CD4-positive, CD25-positive, alpha-beta regulatory T cell (primary cell): ENCODE measurements at regions not wholly inside any gene's neighbourhood (a gene's known extent, or its start where the extent isn't known, plus 50 kb on each side); places are given as distances from the start of the nearest gene placed in this dataset.
"Not testable (repeated sequence)": the region's sequence is repeated elsewhere in the genome, so short reads cannot be mapped to it uniquely, and the experiment has no call there.

Source experiments
- ATAC-seq, 2 donors: fragments of 150-1000 bp; cut with Tn5 transposase; one replicate each; pipeline ENCODE4 v1.10.0; 2021; ENCODE audit warnings: low read depth in 2 of 2, moderate number of reproducible peaks in 2 of 2, moderate library complexity in 1 of 2
- DNase-seq, 3 donors: peaks; one replicate each; pipeline versions ENCODE4 v3.0.0 to v3.0.0-alpha.2; 2012 to 2022; ENCODE audit warnings: mixed read lengths in 1 of 3
- H3K27ac ChIP-seq: one replicate; pipeline ENCODE4 v1.7.0; 2013; ENCODE audit warnings: mild to moderate bottlenecking, low read length; ENCODE audit not compliant: insufficient read depth, poor library complexity, severe bottlenecking
- H3K27me3 ChIP-seq: one replicate; pipeline ENCODE4 v1.7.0; 2013; ENCODE audit warnings: low read length; ENCODE audit not compliant: control insufficient read depth, insufficient read depth
- H3K36me3 ChIP-seq: one replicate; pipeline ENCODE4 v1.7.0; 2013; ENCODE audit warnings: mild to moderate bottlenecking, low read length, moderate library complexity; ENCODE audit not compliant: control insufficient read depth, insufficient read depth
- H3K4me1 ChIP-seq: 2 replicates; pipeline ENCODE4 v1.7.0; 2013; ENCODE audit warnings: mild to moderate bottlenecking, low read length; ENCODE audit not compliant: insufficient read depth, control insufficient read depth, poor library complexity, severe bottlenecking
- H3K4me3 ChIP-seq: one replicate; pipeline ENCODE4 v1.7.0; 2013; ENCODE audit warnings: low read depth, mild to moderate bottlenecking, low read length, moderate library complexity
- H3K9me3 ChIP-seq, 2 experiments: 1 replicate in 1 of 2; 2 replicates in 1 of 2; pipeline ENCODE4 v1.7.0; 2013; ENCODE audit warnings: low read length in 2 of 2, mild to moderate bottlenecking in 1 of 2, moderate library complexity in 1 of 2; ENCODE audit not compliant: control insufficient read depth in 2 of 2
- H3K27ac Mint-ChIP-seq, 3 donors: one replicate each; pipeline ENCODE4 v1.8.0; 2020 to 2022; ENCODE audit warnings: mild to moderate bottlenecking in 3 of 3, mixed read lengths in 3 of 3, moderate library complexity in 2 of 3
- H3K27me3 Mint-ChIP-seq: one replicate; pipeline ENCODE4 v1.8.0; 2022; ENCODE audit warnings: mild to moderate bottlenecking, mixed read lengths
- H3K36me3 Mint-ChIP-seq: one replicate; pipeline ENCODE4 v1.8.0; 2020; ENCODE audit warnings: mixed read lengths
- H3K4me1 Mint-ChIP-seq, 4 donors: one replicate each; pipeline ENCODE4 v1.8.0; 2020 to 2022; ENCODE audit warnings: mixed read lengths in 4 of 4, mild to moderate bottlenecking in 1 of 4
- H3K4me3 Mint-ChIP-seq, 4 donors: one replicate each; pipeline ENCODE4 v1.8.0; 2020 to 2022; ENCODE audit warnings: mild to moderate bottlenecking in 4 of 4, mixed read lengths in 4 of 4, moderate library complexity in 3 of 4
- H3K9me3 Mint-ChIP-seq, 7 donors: one replicate each; pipeline ENCODE4 v1.8.0; 2020 to 2022; ENCODE audit warnings: mixed read lengths in 7 of 7, mild to moderate bottlenecking in 3 of 7, moderate library complexity in 2 of 7

DNA sequence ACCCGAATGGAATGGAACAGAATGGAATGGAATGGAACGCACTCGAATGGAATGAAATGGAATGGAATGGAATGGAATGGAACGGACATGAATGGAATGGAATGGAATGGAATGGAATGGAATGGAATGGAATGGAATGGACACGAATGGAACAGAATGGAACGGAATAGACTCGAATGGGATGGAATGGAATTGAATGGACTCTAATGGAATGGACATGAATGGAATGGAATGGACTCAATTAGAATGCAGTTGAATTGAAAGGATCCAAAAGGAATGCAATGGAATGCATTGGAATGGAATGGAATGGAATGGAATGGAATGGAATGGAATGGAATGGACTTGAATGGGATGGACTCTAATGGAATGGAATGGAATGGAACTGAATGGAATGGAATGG is 102.2 kb upstream of the FBXO28 start:
- not testable (repeated sequence) for H3K27me3 ChIP-seq, DNase-seq, H3K4me1 Mint-ChIP-seq, H3K27ac Mint-ChIP-seq, H3K9me3 ChIP-seq, H3K27me3 Mint-ChIP-seq, H3K4me1 ChIP-seq, ATAC-seq, H3K4me3 ChIP-seq, H3K36me3 ChIP-seq, H3K4me3 Mint-ChIP-seq, H3K27ac ChIP-seq, H3K9me3 Mint-ChIP-seq
- peaks cover 11% of the 10 kb centered on the region for H3K36me3 Mint-ChIP-seq

GRCh38 chr1:224011153-224011552 is 102.8 kb upstream of the FBXO28 start:
- H3K27me3 ChIP-seq, DNase-seq, H3K27ac Mint-ChIP-seq, H3K9me3 ChIP-seq, H3K27me3 Mint-ChIP-seq, ATAC-seq, H3K4me1 ChIP-seq, H3K36me3 ChIP-seq, H3K27ac ChIP-seq, H3K9me3 Mint-ChIP-seq, H3K4me3 ChIP-seq, H3K4me1 Mint-ChIP-seq: not testable (repeated sequence)
- peaks cover 11% of the 10 kb centered on the region for H3K36me3 Mint-ChIP-seq
- H3K4me3 Mint-ChIP-seq, result peak overlapping the region in 1 of 4 donors; percentile 52

DNA sequence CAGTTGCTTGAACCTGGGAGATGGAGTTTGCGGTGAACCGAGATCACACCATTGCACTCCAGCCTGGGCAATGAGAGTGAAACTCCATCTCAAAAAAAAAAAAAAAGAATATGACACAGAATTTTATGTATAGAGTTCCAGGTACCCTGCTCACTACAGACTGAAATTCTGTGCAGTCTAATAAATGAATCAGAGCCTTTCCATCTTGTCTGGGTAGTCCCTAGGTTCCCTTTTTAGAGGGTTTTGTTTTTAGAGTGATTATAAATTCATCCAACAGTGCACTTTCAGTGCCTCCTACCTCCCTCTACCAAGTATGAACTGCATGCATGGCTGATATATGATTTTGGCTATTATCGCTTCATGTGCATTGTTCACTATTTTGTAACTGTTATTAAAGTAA is 107.9 kb upstream of the FBXO28 start:
- not testable (repeated sequence) for H3K36me3 ChIP-seq, H3K4me3 ChIP-seq, H3K4me1 ChIP-seq, H3K4me3 Mint-ChIP-seq, H3K27ac Mint-ChIP-seq, DNase-seq, ATAC-seq, H3K4me1 Mint-ChIP-seq, H3K27me3 ChIP-seq, H3K9me3 Mint-ChIP-seq, H3K9me3 ChIP-seq, H3K27me3 Mint-ChIP-seq, H3K27ac ChIP-seq
- H3K36me3 Mint-ChIP-seq, result peaks cover 19% of the 10 kb centered on the region

DNA sequence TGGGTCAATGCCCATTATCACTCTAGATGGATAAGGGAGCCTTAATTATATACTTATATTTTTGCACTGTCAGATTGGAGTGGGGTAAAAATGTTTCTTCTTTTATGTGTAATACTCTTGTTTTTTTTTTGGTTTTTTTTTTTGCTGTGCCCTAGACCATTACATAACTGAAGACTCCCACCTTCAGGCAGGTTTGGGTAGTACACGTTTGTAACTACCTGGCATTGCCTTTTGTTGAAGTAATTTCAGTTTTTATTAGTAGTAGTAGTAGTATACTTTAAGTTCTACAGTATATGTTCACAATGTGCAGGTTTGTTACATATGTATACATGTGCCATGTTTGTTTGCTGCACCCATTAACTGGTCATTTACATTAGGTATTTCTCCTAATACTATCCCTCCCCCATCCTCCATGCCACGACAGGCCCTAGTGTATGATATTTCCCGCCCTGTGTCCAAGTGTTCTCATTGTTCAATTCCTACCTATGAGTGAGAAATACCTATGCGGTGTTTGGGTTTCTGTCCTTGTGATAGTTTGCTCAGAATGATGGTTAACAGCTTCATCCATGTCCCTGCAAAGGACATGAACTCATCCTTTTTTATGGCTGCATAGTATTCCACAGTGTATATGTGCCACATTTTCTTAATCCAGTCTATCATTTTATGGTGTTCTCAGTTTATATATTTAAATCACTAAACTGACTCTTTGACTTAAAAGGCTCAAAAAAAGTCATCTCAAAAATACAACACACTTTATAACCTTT is 109.2 kb upstream of the FBXO28 start:
- ATAC-seq, H3K4me1 Mint-ChIP-seq, H3K27ac ChIP-seq, H3K4me3 Mint-ChIP-seq, H3K36me3 ChIP-seq, H3K27me3 ChIP-seq, H3K27me3 Mint-ChIP-seq, H3K9me3 Mint-ChIP-seq, H3K4me3 ChIP-seq, H3K4me1 ChIP-seq, H3K9me3 ChIP-seq: not testable (repeated sequence)
- peak overlapping the region in 2 of 3 donors; percentile 30 to 66 for H3K27ac Mint-ChIP-seq
- DNase-seq, result peak; percentile 44 to 71 (median 68)
- peaks cover 19% of the 10 kb centered on the region for H3K36me3 Mint-ChIP-seq

DNA sequence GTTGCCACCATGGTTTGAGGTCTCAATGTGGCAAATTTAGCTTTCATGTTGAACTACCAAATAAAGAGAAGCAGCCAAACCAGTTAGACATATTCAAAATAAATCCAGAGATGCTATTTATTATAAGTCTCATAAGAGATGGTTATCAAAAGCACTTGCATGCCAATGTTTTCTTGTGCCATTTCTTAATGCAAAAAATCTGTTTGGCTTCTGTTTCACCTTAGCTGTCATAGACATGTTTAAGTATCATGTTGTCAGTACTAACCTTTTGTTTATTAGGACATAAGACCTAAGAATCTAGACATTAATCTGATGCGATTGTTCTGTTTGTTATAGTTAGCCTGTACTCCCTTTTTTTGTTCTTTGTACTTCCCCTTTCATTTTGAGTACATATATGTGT is 110.0 kb upstream of the FBXO28 start:
- not testable (repeated sequence) for H3K4me1 Mint-ChIP-seq, H3K27me3 Mint-ChIP-seq, H3K27me3 ChIP-seq, H3K4me1 ChIP-seq, H3K36me3 ChIP-seq, H3K9me3 Mint-ChIP-seq, H3K27ac ChIP-seq, H3K27ac Mint-ChIP-seq, H3K9me3 ChIP-seq, H3K4me3 Mint-ChIP-seq, H3K4me3 ChIP-seq, DNase-seq, ATAC-seq
- peaks cover 21% of the 10 kb centered on the region for H3K36me3 Mint-ChIP-seq

DNA sequence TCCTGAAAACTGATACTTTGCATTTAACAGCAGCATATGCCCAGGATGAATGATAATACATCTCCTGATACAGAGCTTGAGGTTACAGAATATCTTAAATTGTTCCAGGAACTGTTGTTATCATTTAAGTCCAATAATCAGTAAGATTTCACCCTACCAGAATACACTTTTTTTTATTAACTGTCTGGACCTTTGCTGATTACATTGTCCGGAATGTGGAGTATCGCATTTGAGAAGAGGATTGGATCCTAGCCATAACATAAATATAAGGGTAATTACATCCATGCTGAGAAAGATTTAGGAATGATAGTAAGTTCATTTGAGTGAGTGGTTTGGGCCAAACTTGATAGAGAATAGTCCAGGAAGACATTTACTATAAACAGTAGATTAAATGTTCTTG is 112.2 kb upstream of the FBXO28 start:
- peaks cover 0 to 11% (median 7%) of the 10 kb centered on the region in 4 donors for H3K4me1 Mint-ChIP-seq
- not testable (repeated sequence) for H3K4me3 ChIP-seq, H3K36me3 ChIP-seq, H3K27ac Mint-ChIP-seq, H3K4me3 Mint-ChIP-seq, DNase-seq, H3K4me1 ChIP-seq, H3K27me3 ChIP-seq, ATAC-seq, H3K9me3 ChIP-seq, H3K27ac ChIP-seq, H3K27me3 Mint-ChIP-seq, H3K9me3 Mint-ChIP-seq
- H3K36me3 Mint-ChIP-seq, result peaks cover 16% of the 10 kb centered on the region

DNA sequence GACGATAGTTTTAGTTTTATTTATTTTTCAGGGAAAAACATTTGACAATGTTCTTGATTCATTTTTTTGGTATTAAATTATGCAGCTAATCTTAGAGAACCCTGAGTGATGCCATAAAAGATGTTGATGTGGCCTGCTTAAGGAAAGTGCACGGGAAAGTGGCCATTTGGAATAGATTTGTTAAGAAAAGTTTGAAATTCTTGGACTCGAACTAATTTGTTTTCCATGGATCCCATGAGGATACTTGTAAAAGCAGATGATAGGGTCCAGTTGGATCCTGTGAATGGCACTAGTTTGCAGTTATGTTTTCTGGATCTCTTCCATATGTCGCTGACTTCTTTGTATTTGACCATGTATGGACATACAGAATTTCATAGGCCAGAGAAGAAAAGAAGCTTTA is 114.2 kb upstream of the FBXO28 start:
- H3K27ac ChIP-seq, DNase-seq, H3K4me1 ChIP-seq, H3K27me3 Mint-ChIP-seq, H3K4me3 Mint-ChIP-seq, H3K27me3 ChIP-seq, H3K27ac Mint-ChIP-seq, H3K4me3 ChIP-seq, H3K9me3 Mint-ChIP-seq, H3K36me3 ChIP-seq, ATAC-seq, H3K9me3 ChIP-seq: not testable (repeated sequence)
- Mint-ChIP-seq H3K36me3 (peaks cover 13% of the 10 kb centered on the region), H3K4me1 (peaks cover 0 to 11% (median 7%) of the 10 kb centered on the region in 4 donors)

GRCh38 chr1:223998676-223999455 is 115.0 kb upstream of the FBXO28 start:
- H3K27ac ChIP-seq, result not testable (repeated sequence)

More at GRCh38 chr1:223998676-223999455, 115.0 kb upstream of the FBXO28 start:
- not testable (repeated sequence) for H3K27me3 Mint-ChIP-seq, H3K4me3 Mint-ChIP-seq, H3K9me3 ChIP-seq, H3K27ac Mint-ChIP-seq, ATAC-seq, H3K4me3 ChIP-seq, H3K36me3 ChIP-seq, DNase-seq, H3K27me3 ChIP-seq, H3K4me1 Mint-ChIP-seq, H3K4me1 ChIP-seq, H3K36me3 Mint-ChIP-seq, H3K9me3 Mint-ChIP-seq
